AG09319 (cell line): ENCODE measurements at regions not wholly inside any gene's neighbourhood (a gene's known extent, or its start where the extent isn't known, plus 50 kb on each side); places are given as distances from the start of the nearest gene placed in this dataset.

Experiments
- DNase-seq: peaks from one replicate; pipeline ENCODE4 v3.0.0-alpha.2; 2010; ENCODE audit warnings: low read depth; ENCODE audit errors: extremely low read depth
- CTCF ChIP-seq: IDR thresholded peaks from 2 replicates; pipeline ENCODE4 v1.5.1; 2011; ENCODE audit warnings: low read depth, mild to moderate bottlenecking, inconsistent platforms, low read length, moderate library complexity

- TF ChIP-seq CTCF = no peak
- DNase-seq = no peak
These were observed 56.0 kb upstream of the AGTR1 start for GRCh38 chr3:148641722-148642121.

GRCh38 chr3:148642214-148642613, 55.5 kb upstream of the AGTR1 start:
- no peak for DNase-seq
- TF ChIP-seq CTCF = no peak

- no peak for TF ChIP-seq CTCF
- DNase-seq = no peak
These were observed 55.1 kb upstream of the AGTR1 start for GRCh38 chr3:148642616-148643015.

GRCh38 chr3:148643389-148643840, 54.3 kb upstream of the AGTR1 start:
- DNase-seq = peak; percentile 28
- TF ChIP-seq CTCF = no peak

- TF ChIP-seq CTCF = no peak
- DNase-seq = no peak
These were observed 51.5 kb upstream of the AGTR1 start for GRCh38 chr3:148646126-148646665.
